ENCODE measurements at regions not wholly inside any gene's neighbourhood (a gene's known extent, or its start where the extent isn't known, plus 50 kb on each side); places are given as distances from the start of the nearest gene placed in this dataset.

- TF ChIP-seq, protein P1, sequence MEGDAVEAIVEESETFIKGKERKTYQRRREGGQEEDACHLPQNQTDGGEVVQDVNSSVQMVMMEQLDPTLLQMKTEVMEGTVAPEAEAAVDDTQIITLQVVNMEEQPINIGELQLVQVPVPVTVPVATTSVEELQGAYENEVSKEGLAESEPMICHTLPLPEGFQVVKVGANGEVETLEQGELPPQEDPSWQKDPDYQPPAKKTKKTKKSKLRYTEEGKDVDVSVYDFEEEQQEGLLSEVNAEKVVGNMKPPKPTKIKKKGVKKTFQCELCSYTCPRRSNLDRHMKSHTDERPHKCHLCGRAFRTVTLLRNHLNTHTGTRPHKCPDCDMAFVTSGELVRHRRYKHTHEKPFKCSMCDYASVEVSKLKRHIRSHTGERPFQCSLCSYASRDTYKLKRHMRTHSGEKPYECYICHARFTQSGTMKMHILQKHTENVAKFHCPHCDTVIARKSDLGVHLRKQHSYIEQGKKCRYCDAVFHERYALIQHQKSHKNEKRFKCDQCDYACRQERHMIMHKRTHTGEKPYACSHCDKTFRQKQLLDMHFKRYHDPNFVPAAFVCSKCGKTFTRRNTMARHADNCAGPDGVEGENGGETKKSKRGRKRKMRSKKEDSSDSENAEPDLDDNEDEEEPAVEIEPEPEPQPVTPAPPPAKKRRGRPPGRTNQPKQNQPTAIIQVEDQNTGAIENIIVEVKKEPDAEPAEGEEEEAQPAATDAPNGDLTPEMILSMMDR (conservative IDR thresholded peaks at IDR 0.05; ENCODE audit: low read depth, low read length), result no peak
- no peak for TF ChIP-seq EZH2 (IDR thresholded peaks at IDR 0.05; ENCODE audit: low read length, unreplicated experiment)
- TF ChIP-seq EZH2phosphoT487 (IDR thresholded peaks at IDR 0.05; ENCODE audit: borderline replicate concordance, low read length), result no peak
These were observed 991.2 kb upstream of the TENM4 start for GRCh38 chr11:80432057-80432456.

Data from PC-3 (cell line).